ENCODE measurements at regions not wholly inside any gene's neighbourhood (a gene's known extent, or its start where the extent isn't known, plus 50 kb on each side); places are given as distances from the start of the nearest gene placed in this dataset.
"Not testable (repeated sequence)": the region's sequence is repeated elsewhere in the genome, so short reads cannot be mapped to it uniquely, and the experiment has no call there.

GRCh38 chr2:203631068-203631757, 75.2 kb upstream of the CD28 start:
- no peak for DNase-seq

GRCh38 chr2:203636588-203637470, 69.6 kb upstream of the CD28 start:
- no peak for DNase-seq

- no peak for DNase-seq
Measured at GRCh38 chr2:203637471-203638167, 68.8 kb upstream of the CD28 start.

GRCh38 chr2:203641865-203642264, 64.6 kb upstream of the CD28 start:
- not testable (repeated sequence) for DNase-seq

- not testable (repeated sequence) for DNase-seq
Measured at GRCh38 chr2:203642841-203643240, 63.6 kb upstream of the CD28 start.

GRCh38 chr2:203645831-203646230, 60.6 kb upstream of the CD28 start:
- no peak for DNase-seq

- DNase-seq: no peak
Measured at GRCh38 chr2:203646266-203646864, 60.1 kb upstream of the CD28 start.

GRCh38 chr2:203646961-203647360, 59.5 kb upstream of the CD28 start:
- DNase-seq: no peak

- no peak for DNase-seq
Measured at GRCh38 chr2:203647579-203647978, 58.9 kb upstream of the CD28 start.

GRCh38 chr2:203648273-203648672, 58.2 kb upstream of the CD28 start:
- DNase-seq: no peak

GRCh38 chr2:203649176-203649814, 57.1 kb upstream of the CD28 start:
- DNase-seq: no peak

- peak in 1 of 6 experiments; percentile 14 for DNase-seq
Measured at GRCh38 chr2:203650860-203651613, 55.4 kb upstream of the CD28 start.

- DNase-seq: no peak
Measured at GRCh38 chr2:203651621-203652020, 54.8 kb upstream of the CD28 start.

- no peak for DNase-seq
Measured at GRCh38 chr2:203654826-203655225, 51.6 kb upstream of the CD28 start.

- peak in 1 of 6 experiments; percentile 23 for DNase-seq
Measured at GRCh38 chr2:203656522-203657287, 49.7 kb upstream of the CD28 start.

Measured in stimulated activated naive CD4-positive, alpha-beta T cell (primary cell).